ENCODE measurements at regions not wholly inside any gene's neighbourhood (a gene's known extent, or its start where the extent isn't known, plus 50 kb on each side); places are given as distances from the start of the nearest gene placed in this dataset.

DNA sequence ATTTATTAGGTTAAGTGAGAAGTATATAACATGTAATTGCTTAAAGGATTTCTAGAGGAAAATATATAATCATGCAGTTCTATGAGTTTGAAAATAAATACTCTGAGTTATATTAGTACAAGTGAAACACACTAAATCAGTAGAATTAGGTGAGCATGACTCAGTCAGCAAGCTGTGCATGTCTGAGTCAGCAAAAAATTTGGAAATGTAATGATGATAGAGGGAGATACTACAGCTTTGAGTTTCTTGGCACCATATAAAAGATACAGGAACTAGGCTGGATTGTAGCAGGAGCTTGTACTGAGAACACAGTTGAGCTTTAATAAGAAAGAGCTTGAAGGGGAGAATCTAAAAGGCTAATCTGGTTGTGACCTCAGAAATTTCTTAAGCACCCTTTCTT is 1224.6 kb downstream of the CDH8 start:
- H3K27me3 ChIP-seq (ENCODE audit: insufficient read depth), result no peaks in the 10 kb centered on the region

More for the DNA sequence above, 1224.6 kb downstream of the CDH8 start:
- H2AFZ ChIP-seq, result no peak overlapping the region
- TF ChIP-seq, protein P1, sequence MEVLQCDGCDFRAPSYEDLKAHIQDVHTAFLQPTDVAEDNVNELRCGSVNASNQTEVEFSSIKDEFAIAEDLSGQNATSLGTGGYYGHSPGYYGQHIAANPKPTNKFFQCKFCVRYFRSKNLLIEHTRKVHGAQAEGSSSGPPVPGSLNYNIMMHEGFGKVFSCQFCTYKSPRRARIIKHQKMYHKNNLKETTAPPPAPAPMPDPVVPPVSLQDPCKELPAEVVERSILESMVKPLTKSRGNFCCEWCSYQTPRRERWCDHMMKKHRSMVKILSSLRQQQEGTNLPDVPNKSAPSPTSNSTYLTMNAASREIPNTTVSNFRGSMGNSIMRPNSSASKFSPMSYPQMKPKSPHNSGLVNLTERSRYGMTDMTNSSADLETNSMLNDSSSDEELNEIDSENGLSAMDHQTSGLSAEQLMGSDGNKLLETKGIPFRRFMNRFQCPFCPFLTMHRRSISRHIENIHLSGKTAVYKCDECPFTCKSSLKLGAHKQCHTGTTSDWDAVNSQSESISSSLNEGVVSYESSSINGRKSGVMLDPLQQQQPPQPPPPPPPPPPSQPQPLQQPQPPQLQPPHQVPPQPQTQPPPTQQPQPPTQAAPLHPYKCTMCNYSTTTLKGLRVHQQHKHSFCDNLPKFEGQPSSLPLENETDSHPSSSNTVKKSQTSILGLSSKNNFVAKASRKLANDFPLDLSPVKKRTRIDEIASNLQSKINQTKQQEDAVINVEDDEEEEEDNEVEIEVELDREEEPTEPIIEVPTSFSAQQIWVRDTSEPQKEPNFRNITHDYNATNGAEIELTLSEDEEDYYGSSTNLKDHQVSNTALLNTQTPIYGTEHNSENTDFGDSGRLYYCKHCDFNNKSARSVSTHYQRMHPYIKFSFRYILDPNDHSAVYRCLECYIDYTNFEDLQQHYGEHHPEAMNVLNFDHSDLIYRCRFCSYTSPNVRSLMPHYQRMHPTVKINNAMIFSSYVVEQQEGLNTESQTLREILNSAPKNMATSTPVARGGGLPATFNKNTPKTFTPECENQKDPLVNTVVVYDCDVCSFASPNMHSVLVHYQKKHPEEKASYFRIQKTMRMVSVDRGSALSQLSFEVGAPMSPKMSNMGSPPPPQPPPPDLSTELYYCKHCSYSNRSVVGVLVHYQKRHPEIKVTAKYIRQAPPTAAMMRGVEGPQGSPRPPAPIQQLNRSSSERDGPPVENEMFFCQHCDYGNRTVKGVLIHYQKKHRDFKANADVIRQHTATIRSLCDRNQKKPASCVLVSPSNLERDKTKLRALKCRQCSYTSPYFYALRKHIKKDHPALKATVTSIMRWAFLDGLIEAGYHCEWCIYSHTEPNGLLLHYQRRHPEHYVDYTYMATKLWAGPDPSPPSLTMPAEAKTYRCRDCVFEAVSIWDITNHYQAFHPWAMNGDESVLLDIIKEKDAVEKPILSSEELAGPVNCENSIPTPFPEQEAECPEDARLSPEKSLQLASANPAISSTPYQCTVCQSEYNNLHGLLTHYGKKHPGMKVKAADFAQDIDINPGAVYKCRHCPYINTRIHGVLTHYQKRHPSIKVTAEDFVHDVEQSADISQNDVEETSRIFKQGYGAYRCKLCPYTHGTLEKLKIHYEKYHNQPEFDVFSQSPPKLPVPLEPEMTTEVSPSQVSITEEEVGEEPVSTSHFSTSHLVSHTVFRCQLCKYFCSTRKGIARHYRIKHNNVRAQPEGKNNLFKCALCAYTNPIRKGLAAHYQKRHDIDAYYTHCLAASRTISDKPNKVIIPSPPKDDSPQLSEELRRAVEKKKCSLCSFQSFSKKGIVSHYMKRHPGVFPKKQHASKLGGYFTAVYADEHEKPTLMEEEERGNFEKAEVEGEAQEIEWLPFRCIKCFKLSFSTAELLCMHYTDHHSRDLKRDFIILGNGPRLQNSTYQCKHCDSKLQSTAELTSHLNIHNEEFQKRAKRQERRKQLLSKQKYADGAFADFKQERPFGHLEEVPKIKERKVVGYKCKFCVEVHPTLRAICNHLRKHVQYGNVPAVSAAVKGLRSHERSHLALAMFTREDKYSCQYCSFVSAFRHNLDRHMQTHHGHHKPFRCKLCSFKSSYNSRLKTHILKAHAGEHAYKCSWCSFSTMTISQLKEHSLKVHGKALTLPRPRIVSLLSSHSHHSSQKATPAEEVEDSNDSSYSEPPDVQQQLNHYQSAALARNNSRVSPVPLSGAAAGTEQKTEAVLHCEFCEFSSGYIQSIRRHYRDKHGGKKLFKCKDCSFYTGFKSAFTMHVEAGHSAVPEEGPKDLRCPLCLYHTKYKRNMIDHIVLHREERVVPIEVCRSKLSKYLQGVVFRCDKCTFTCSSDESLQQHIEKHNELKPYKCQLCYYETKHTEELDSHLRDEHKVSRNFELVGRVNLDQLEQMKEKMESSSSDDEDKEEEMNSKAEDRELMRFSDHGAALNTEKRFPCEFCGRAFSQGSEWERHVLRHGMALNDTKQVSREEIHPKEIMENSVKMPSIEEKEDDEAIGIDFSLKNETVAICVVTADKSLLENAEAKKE (CRISPR knock-in tag; IDR thresholded peaks at IDR 0.05), result no peak
- TF ChIP-seq, protein P2, sequence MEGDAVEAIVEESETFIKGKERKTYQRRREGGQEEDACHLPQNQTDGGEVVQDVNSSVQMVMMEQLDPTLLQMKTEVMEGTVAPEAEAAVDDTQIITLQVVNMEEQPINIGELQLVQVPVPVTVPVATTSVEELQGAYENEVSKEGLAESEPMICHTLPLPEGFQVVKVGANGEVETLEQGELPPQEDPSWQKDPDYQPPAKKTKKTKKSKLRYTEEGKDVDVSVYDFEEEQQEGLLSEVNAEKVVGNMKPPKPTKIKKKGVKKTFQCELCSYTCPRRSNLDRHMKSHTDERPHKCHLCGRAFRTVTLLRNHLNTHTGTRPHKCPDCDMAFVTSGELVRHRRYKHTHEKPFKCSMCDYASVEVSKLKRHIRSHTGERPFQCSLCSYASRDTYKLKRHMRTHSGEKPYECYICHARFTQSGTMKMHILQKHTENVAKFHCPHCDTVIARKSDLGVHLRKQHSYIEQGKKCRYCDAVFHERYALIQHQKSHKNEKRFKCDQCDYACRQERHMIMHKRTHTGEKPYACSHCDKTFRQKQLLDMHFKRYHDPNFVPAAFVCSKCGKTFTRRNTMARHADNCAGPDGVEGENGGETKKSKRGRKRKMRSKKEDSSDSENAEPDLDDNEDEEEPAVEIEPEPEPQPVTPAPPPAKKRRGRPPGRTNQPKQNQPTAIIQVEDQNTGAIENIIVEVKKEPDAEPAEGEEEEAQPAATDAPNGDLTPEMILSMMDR (conservative IDR thresholded peaks at IDR 0.05; ENCODE audit: low read depth in 2 of 2), result no peak
- TF ChIP-seq POLR2AphosphoS5 (IDR thresholded peaks at IDR 0.05; ENCODE audit: low read depth) (no peak), EZH2 (IDR thresholded peaks at IDR 0.05; ENCODE audit: low read depth, unreplicated experiment) (no peak), ZNF331 (CRISPR knock-in tag; IDR thresholded peaks at IDR 0.05; ENCODE audit: low read depth) (no peak), ZNF114 (CRISPR knock-in tag; IDR thresholded peaks at IDR 0.05) (no peak), STAT1 (IDR thresholded peaks at IDR 0.05; ENCODE audit: unreplicated experiment) (no peak), NANOG (IDR thresholded peaks at IDR 0.05; ENCODE audit: borderline replicate concordance) (no peak), CREB1 (CRISPR knock-in tag; IDR thresholded peaks at IDR 0.05; ENCODE audit: low read depth) (no peak), JUNB (IDR thresholded peaks at IDR 0.05; ENCODE audit: unreplicated experiment) (no peak), EZH2phosphoT487 (IDR thresholded peaks at IDR 0.05; ENCODE audit: unreplicated experiment) (no peak)
- TF ChIP-seq, protein P3, sequence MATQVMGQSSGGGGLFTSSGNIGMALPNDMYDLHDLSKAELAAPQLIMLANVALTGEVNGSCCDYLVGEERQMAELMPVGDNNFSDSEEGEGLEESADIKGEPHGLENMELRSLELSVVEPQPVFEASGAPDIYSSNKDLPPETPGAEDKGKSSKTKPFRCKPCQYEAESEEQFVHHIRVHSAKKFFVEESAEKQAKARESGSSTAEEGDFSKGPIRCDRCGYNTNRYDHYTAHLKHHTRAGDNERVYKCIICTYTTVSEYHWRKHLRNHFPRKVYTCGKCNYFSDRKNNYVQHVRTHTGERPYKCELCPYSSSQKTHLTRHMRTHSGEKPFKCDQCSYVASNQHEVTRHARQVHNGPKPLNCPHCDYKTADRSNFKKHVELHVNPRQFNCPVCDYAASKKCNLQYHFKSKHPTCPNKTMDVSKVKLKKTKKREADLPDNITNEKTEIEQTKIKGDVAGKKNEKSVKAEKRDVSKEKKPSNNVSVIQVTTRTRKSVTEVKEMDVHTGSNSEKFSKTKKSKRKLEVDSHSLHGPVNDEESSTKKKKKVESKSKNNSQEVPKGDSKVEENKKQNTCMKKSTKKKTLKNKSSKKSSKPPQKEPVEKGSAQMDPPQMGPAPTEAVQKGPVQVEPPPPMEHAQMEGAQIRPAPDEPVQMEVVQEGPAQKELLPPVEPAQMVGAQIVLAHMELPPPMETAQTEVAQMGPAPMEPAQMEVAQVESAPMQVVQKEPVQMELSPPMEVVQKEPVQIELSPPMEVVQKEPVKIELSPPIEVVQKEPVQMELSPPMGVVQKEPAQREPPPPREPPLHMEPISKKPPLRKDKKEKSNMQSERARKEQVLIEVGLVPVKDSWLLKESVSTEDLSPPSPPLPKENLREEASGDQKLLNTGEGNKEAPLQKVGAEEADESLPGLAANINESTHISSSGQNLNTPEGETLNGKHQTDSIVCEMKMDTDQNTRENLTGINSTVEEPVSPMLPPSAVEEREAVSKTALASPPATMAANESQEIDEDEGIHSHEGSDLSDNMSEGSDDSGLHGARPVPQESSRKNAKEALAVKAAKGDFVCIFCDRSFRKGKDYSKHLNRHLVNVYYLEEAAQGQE (IDR thresholded peaks at IDR 0.05; ENCODE audit: unreplicated experiment), result no peak
- TF ChIP-seq, protein P4, sequence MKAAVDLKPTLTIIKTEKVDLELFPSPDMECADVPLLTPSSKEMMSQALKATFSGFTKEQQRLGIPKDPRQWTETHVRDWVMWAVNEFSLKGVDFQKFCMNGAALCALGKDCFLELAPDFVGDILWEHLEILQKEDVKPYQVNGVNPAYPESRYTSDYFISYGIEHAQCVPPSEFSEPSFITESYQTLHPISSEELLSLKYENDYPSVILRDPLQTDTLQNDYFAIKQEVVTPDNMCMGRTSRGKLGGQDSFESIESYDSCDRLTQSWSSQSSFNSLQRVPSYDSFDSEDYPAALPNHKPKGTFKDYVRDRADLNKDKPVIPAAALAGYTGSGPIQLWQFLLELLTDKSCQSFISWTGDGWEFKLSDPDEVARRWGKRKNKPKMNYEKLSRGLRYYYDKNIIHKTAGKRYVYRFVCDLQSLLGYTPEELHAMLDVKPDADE (IDR thresholded peaks at IDR 0.05), result no peak
- no peak overlapping the region for H3K4me2 ChIP-seq
- Mint-ChIP-seq H3K27ac (no peak overlapping the region), H3K27me3 (ENCODE audit: insufficient read depth, low read depth, poor library complexity) (no peaks in the 10 kb centered on the region), H3K36me3 (ENCODE audit: low read depth) (no peaks in the 10 kb centered on the region), H3K4me1 (no peaks in the 10 kb centered on the region), H3K9me3 (no peaks in the 10 kb centered on the region; the same call in 2 of the 3 replicates), H3K4me3 (no peak overlapping the region)
- DNase-seq (ENCODE audit: low spot score) (no peak), ATAC-seq (no peak)
- no peaks in the 10 kb centered on the region for H3F3A ChIP-seq (replicated peaks; ENCODE audit: low read depth)
- H3K4me1 ChIP-seq (ENCODE audit: insufficient read depth), result no peaks in the 10 kb centered on the region
- H3K4me3 ChIP-seq, result no peak overlapping the region
- no peaks in the 10 kb centered on the region for H3K9me2 ChIP-seq (ENCODE audit: insufficient read depth)
- H4K20me1 ChIP-seq (replicated peaks; ENCODE audit: insufficient read depth), result no peaks in the 10 kb centered on the region
- H3K27ac ChIP-seq (ENCODE audit: low read depth), result no peak overlapping the region
- H3K36me3 ChIP-seq (ENCODE audit: insufficient read depth), result no peaks in the 10 kb centered on the region
- no peaks in the 10 kb centered on the region for H3K79me2 ChIP-seq (replicated peaks; ENCODE audit: insufficient read depth)
